GM23338 (cell line): ENCODE measurements at regions not wholly inside any gene's neighbourhood (a gene's known extent, or its start where the extent isn't known, plus 50 kb on each side); places are given as distances from the start of the nearest gene placed in this dataset.

Experiments
- EZH2 ChIP-seq: fragments of 200-600 bp; sonication (generic); IDR thresholded peaks from one replicate; pipeline ENCODE4 v1.8.0; 2017; ENCODE audit warnings: antibody characterized with exemption, mild to moderate bottlenecking, low read depth; ENCODE audit not compliant: unreplicated experiment
- EZH2phosphoT487 ChIP-seq: fragments of 200-600 bp; sonication (generic); IDR thresholded peaks from one replicate; pipeline ENCODE4 v1.8.1; 2018; ENCODE audit warnings: antibody characterized with exemption; ENCODE audit not compliant: unreplicated experiment
- ZNF331 ChIP-seq: fragments of 250-450 bp; sonication (Bioruptor Pico); IDR thresholded peaks from 2 replicates; pipeline ENCODE4 v1.5.0; 2020; ENCODE audit warnings: low read depth, mild to moderate bottlenecking, moderate library complexity
- TF ChIP-seq, protein P1 (sequence below), 2 experiments: fragments of 200-600 bp in 1 of 2; sonication (generic) in 1 of 2; conservative IDR thresholded peaks; 2 replicates each; pipeline versions ENCODE4 v1.5.1 to v1.6.1; 2016 to 2017; ENCODE audit warnings: antibody characterized with exemption in 2 of 2, low read depth in 2 of 2, mild to moderate bottlenecking in 2 of 2, moderate library complexity in 1 of 2

DNA sequence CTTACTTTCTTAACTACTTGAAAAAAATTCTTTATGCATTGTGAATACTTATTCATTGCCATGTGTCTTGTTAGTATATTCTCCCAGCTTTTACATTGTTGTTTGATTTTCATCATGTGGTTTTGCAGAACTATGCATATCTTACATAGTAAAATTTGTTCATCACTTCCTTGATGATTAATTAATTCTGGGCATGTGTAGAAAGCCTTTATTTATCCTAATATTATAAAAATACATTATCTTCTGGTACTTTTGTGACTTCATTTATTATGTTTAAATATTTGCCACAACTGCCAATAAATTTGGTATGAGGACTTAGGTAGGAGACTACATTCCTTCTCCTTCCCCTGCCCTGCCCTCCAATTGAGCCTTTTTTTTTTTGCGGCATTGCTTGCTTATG is 166.0 kb upstream of the ZNF32 start:
- TF ChIP-seq, protein P1, sequence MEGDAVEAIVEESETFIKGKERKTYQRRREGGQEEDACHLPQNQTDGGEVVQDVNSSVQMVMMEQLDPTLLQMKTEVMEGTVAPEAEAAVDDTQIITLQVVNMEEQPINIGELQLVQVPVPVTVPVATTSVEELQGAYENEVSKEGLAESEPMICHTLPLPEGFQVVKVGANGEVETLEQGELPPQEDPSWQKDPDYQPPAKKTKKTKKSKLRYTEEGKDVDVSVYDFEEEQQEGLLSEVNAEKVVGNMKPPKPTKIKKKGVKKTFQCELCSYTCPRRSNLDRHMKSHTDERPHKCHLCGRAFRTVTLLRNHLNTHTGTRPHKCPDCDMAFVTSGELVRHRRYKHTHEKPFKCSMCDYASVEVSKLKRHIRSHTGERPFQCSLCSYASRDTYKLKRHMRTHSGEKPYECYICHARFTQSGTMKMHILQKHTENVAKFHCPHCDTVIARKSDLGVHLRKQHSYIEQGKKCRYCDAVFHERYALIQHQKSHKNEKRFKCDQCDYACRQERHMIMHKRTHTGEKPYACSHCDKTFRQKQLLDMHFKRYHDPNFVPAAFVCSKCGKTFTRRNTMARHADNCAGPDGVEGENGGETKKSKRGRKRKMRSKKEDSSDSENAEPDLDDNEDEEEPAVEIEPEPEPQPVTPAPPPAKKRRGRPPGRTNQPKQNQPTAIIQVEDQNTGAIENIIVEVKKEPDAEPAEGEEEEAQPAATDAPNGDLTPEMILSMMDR (conservative IDR thresholded peaks at IDR 0.05; ENCODE audit: low read depth in 2 of 2) = no peak
- TF ChIP-seq EZH2phosphoT487 = no peak
- no peak for TF ChIP-seq ZNF331 (CRISPR knock-in tag)
- TF ChIP-seq EZH2 = no peak
